HEK293 (cell line): ENCODE measurements at regions not wholly inside any gene's neighbourhood (a gene's known extent, or its start where the extent isn't known, plus 50 kb on each side); places are given as distances from the start of the nearest gene placed in this dataset.
A peak's percentile ranks its signal among the peaks of the same experiment; 100 is the strongest.

ENCODE experiments used
- CTCF ChIA-PET: fragments of 350-600 bp; formaldehyde crosslinking; extraction: SDS; loops from one replicate; lab custom pipeline; 2021; ENCODE audit warnings: antibody characterized with exemption; lab: Yijun Ruan, JAX
- POLR2A ChIA-PET: fragments of 300-600 bp; formaldehyde crosslinking; extraction: SDS; loops from one replicate; lab custom pipeline; 2020; ENCODE audit warnings: antibody characterized with exemption, inconsistent platforms; lab: Yijun Ruan, JAX
- H3K27ac ChIP-seq: fragments of 200-500 bp; sonication (Bioruptor generic); 2 replicates; pipeline ENCODE4 v1.5.1; 2014; ENCODE audit warnings: low read depth, low read length, control low read depth, inconsistent platforms; ENCODE audit errors: extremely low read depth
- H3K36me3 ChIP-seq, 2 experiments: fragments of 200-500 bp in 1 of 2; sonication (Bioruptor generic) in 1 of 2; 1 replicate in 1 of 2; 2 replicates in 1 of 2; pipeline ENCODE4 v1.5.1; 2014 to 2017; ENCODE audit warnings: inconsistent platforms in 2 of 2, low read length in 2 of 2; ENCODE audit not compliant: control insufficient read depth in 2 of 2, insufficient read depth in 1 of 2
- H3K4me1 ChIP-seq: fragments of 200-500 bp; sonication (Bioruptor generic); 2 replicates; pipeline ENCODE4 v1.5.1; 2014; ENCODE audit warnings: mild to moderate bottlenecking, low read length, inconsistent platforms; ENCODE audit not compliant: control insufficient read depth, insufficient read depth
- H3K4me3 ChIP-seq: 2 replicates; pipeline ENCODE4 v1.5.1; 2011; ENCODE audit warnings: low read depth, mild to moderate bottlenecking, control low read depth, low read length, moderate library complexity
- H3K9me3 ChIP-seq: fragments of 200-500 bp; sonication (Bioruptor generic); 2 replicates; pipeline ENCODE4 v1.5.1; 2014; ENCODE audit warnings: low read depth, low read length, inconsistent platforms; ENCODE audit not compliant: control insufficient read depth, insufficient read depth
- BCL6B ChIP-seq: fragments of 450-650 bp; formaldehyde crosslinking; IDR thresholded peaks from 2 replicates; pipeline ENCODE4 v1.5.1; 2017; ENCODE audit warnings: missing biosample characterization, missing genetic modification characterization
- GLIS1 ChIP-seq: fragments of 450-650 bp; formaldehyde crosslinking; IDR thresholded peaks from 2 replicates; pipeline ENCODE4 v1.5.1; 2016; ENCODE audit warnings: missing biosample characterization, missing genetic modification characterization
- HIC1 ChIP-seq: fragments of 450-650 bp; formaldehyde crosslinking; IDR thresholded peaks from 2 replicates; pipeline ENCODE4 v1.5.1; 2016; ENCODE audit warnings: missing biosample characterization, missing genetic modification characterization
- YY1 ChIP-seq: fragments of 450-650 bp; formaldehyde crosslinking; IDR thresholded peaks from 2 replicates; pipeline ENCODE4 v1.5.1; 2018; ENCODE audit warnings: missing biosample characterization, missing genetic modification characterization
- ZBTB17 ChIP-seq: fragments of 450-650 bp; formaldehyde crosslinking; IDR thresholded peaks from 2 replicates; pipeline ENCODE4 v1.5.1; 2016; ENCODE audit warnings: missing biosample characterization, missing genetic modification characterization
- ZBTB26 ChIP-seq: fragments of 450-650 bp; formaldehyde crosslinking; optimal IDR thresholded peaks from 2 replicates; pipeline ENCODE3; 2016; ENCODE audit warnings: missing biosample characterization, mild to moderate bottlenecking, missing genetic modification characterization
- ZEB2 ChIP-seq: fragments of 450-650 bp; formaldehyde crosslinking; IDR thresholded peaks from 2 replicates; pipeline ENCODE4 v1.5.1; 2016; ENCODE audit warnings: missing biosample characterization, missing genetic modification characterization
- ZFP37 ChIP-seq: fragments of 450-650 bp; formaldehyde crosslinking; IDR thresholded peaks from 2 replicates; pipeline ENCODE4 v1.5.1; 2016; ENCODE audit warnings: missing biosample characterization, missing genetic modification characterization
- ZIC2 ChIP-seq: fragments of 450-650 bp; formaldehyde crosslinking; IDR thresholded peaks from 2 replicates; pipeline ENCODE4 v1.5.1; 2016; ENCODE audit warnings: missing biosample characterization, missing genetic modification characterization
- ZNF112 ChIP-seq: fragments of 450-650 bp; formaldehyde crosslinking; IDR thresholded peaks from 2 replicates; pipeline ENCODE4 v1.5.0; 2017; ENCODE audit warnings: missing biosample characterization, missing genetic modification characterization
- ZNF133 ChIP-seq: fragments of 450-650 bp; formaldehyde crosslinking; IDR thresholded peaks from 2 replicates; pipeline ENCODE4 v1.5.1; 2016; ENCODE audit warnings: missing biosample characterization, missing genetic modification characterization
- ZNF140 ChIP-seq: fragments of 450-650 bp; formaldehyde crosslinking; IDR thresholded peaks from 2 replicates; pipeline ENCODE4 v1.5.1; 2016; ENCODE audit warnings: missing biosample characterization, missing genetic modification characterization
- ZNF2 ChIP-seq: fragments of 450-650 bp; formaldehyde crosslinking; IDR thresholded peaks from 2 replicates; pipeline ENCODE4 v1.5.1; 2016; ENCODE audit warnings: missing biosample characterization, missing genetic modification characterization
- ZNF280C ChIP-seq: fragments of 450-650 bp; formaldehyde crosslinking; IDR thresholded peaks from 2 replicates; pipeline ENCODE4 v1.5.1; 2016; ENCODE audit warnings: missing biosample characterization, missing genetic modification characterization
- ZNF398 ChIP-seq: fragments of 450-650 bp; formaldehyde crosslinking; IDR thresholded peaks from 2 replicates; pipeline ENCODE4 v1.5.1; 2017; ENCODE audit warnings: missing biosample characterization, missing genetic modification characterization
- ZNF521 ChIP-seq: fragments of 450-650 bp; formaldehyde crosslinking; IDR thresholded peaks from 2 replicates; pipeline ENCODE4 v1.5.1; 2017; ENCODE audit warnings: missing biosample characterization, mild to moderate bottlenecking, missing genetic modification characterization
- ZNF530 ChIP-seq: fragments of 450-650 bp; formaldehyde crosslinking; IDR thresholded peaks from 2 replicates; pipeline ENCODE4 v1.5.1; 2016; ENCODE audit warnings: low read depth, missing biosample characterization, missing genetic modification characterization
- ZNF555 ChIP-seq: fragments of 450-650 bp; formaldehyde crosslinking; conservative IDR thresholded peaks from 2 replicates; pipeline ENCODE4 v1.5.1; 2017; ENCODE audit warnings: missing biosample characterization, mild to moderate bottlenecking, missing genetic modification characterization, inconsistent platforms
- ZNF645 ChIP-seq: fragments of 450-650 bp; formaldehyde crosslinking; IDR thresholded peaks from 2 replicates; pipeline ENCODE4; 2016; ENCODE audit warnings: missing biosample characterization, missing genetic modification characterization
- ZNF830 ChIP-seq: fragments of 450-650 bp; IDR thresholded peaks from 2 replicates; pipeline ENCODE4 v1.5.0; 2018; ENCODE audit warnings: missing biosample characterization, missing genetic modification characterization, low read depth, mild to moderate bottlenecking, moderate library complexity

GRCh38 chr7:131947661-131948060, 391.2 kb upstream of the PODXL start:
- no peak overlapping the region for H3K27ac ChIP-seq
- CTCF ChIA-PET = interaction anchor here (0.6 to 1.5 kb wide), 5 partner anchors 100 to 301 kb away, joined by 3 to 4 read pairs (median 3); no protein-coding TSS in a partner anchor
- POLR2A ChIA-PET = no interaction called here

DNA sequence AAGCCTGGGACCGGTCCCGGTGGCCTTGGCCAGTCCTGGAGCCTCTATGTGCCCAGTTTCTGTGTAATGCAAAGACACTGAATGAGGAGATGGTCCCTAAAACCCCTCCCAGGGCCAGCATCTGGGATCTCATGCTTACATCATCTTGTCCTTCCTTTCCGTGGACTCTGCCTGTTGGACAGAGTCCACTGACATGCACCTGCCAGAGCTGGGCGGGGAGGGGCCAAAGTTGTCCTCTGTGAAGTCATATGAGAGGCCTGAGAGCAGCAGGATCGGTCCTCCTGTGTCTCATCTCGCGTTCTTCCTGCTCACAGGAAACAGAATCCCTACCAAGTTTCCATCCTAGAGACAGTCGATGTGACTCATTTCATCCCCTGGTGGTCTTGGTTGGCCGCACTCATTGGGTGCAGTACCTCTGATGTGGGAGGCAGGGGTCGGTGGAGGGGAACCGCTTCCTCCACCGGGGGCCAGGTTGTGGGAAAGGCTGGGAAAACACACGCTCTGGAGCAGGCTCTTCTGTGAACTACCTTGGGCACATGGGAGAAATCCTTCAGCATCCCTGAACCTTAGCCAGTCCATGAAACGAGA, 389.6 kb upstream of the PODXL start:
- H3K4me3 ChIP-seq = no peak overlapping the region
- H3K36me3 ChIP-seq = no peaks in the 10 kb centered on the region
- TF ChIP-seq YY1 (tag by site-specific recombination) (no peak), ZNF530 (tag by site-specific recombination) (no peak), ZNF280C (tag by site-specific recombination) (no peak), ZIC2 (tag by site-specific recombination) (0 out of 2 replicates have a peak, but pooled peaks have one; percentile 13), BCL6B (tag by site-specific recombination) (no peak), ZNF645 (tag by site-specific recombination) (no peak)
- TF ChIP-seq, all 188 proteins: peak for 1
- CTCF ChIA-PET = interaction anchor here (0.6 to 2.1 kb wide), 21 partner anchors 11 to 634 kb away, joined by 3 to 13 read pairs (median 5); no protein-coding TSS in a partner anchor
- POLR2A ChIA-PET = no interaction called here
- Histone ChIP-seq H3K9me3 (no peaks in the 10 kb centered on the region), H3K27ac (no peak overlapping the region), H3K4me1 (no peaks in the 10 kb centered on the region)

More at GRCh38 chr7:131947661-131948060, 391.2 kb upstream of the PODXL start:
- TF ChIP-seq HIC1 (tag by site-specific recombination) (no peak), GLIS1 (tag by site-specific recombination) (peak; percentile 74), ZNF140 (tag by site-specific recombination) (no peak), ZNF830 (tag by site-specific recombination) (no peak)
- Histone ChIP-seq H3K4me3 (no peak overlapping the region), H3K4me1 (no peaks in the 10 kb centered on the region), H3K9me3 (no peaks in the 10 kb centered on the region), H3K36me3 (no peaks in the 10 kb centered on the region)

- no peak overlapping the region for H3K27ac ChIP-seq
- H3K4me3 ChIP-seq = no peak overlapping the region
- H3K9me3 ChIP-seq = no peaks in the 10 kb centered on the region
- ChIA-PET CTCF (interaction anchor here (0.6 to 2.1 kb wide), 39 partner anchors 8 to 973 kb away, joined by 3 to 13 read pairs (median 4); no protein-coding TSS in a partner anchor), POLR2A (no interaction called here)
- H3K4me1 ChIP-seq = no peaks in the 10 kb centered on the region
- no peaks in the 10 kb centered on the region for H3K36me3 ChIP-seq
- TF ChIP-seq ZEB2 (tag by site-specific recombination) = 0 out of 2 replicates have a peak, but pooled peaks have one; percentile 42
- TF ChIP-seq ZBTB17 = no peak
- TF ChIP-seq ZNF555 = no peak
- TF ChIP-seq ZNF2 (tag by site-specific recombination) = peak; percentile 87
- no peak for TF ChIP-seq ZNF133 (tag by site-specific recombination)
- TF ChIP-seq ZNF521 (tag by site-specific recombination) = no peak
- no peak for TF ChIP-seq ZNF112 (tag by site-specific recombination)
- TF ChIP-seq ZFP37 = peak; percentile 78; the same call in 1 of the 2 replicates
- TF ChIP-seq ZNF398 (tag by site-specific recombination) = peak; percentile 6; the same call in 1 of the 2 replicates
- peak; percentile 58 for TF ChIP-seq ZBTB26 (tag by site-specific recombination)
These were observed 389.0 kb upstream of the PODXL start for GRCh38 chr7:131945313-131945911.
